PFSK-1 (cell line): ENCODE measurements at regions not wholly inside any gene's neighbourhood (a gene's known extent, or its start where the extent isn't known, plus 50 kb on each side); places are given as distances from the start of the nearest gene placed in this dataset.

Experiments
- POLR2AphosphoS5 ChIP-seq: IDR thresholded peaks from 2 replicates; pipeline ENCODE4 v1.6.1; 2012; ENCODE audit warnings: low read depth, mild to moderate bottlenecking, control low read depth, low read length, moderate library complexity
- SIN3A ChIP-seq: IDR thresholded peaks from 2 replicates; pipeline ENCODE4 v1.6.1; 2012; ENCODE audit warnings: mild to moderate bottlenecking, low read length, moderate library complexity, borderline replicate concordance; ENCODE audit not compliant: insufficient read depth

DNA sequence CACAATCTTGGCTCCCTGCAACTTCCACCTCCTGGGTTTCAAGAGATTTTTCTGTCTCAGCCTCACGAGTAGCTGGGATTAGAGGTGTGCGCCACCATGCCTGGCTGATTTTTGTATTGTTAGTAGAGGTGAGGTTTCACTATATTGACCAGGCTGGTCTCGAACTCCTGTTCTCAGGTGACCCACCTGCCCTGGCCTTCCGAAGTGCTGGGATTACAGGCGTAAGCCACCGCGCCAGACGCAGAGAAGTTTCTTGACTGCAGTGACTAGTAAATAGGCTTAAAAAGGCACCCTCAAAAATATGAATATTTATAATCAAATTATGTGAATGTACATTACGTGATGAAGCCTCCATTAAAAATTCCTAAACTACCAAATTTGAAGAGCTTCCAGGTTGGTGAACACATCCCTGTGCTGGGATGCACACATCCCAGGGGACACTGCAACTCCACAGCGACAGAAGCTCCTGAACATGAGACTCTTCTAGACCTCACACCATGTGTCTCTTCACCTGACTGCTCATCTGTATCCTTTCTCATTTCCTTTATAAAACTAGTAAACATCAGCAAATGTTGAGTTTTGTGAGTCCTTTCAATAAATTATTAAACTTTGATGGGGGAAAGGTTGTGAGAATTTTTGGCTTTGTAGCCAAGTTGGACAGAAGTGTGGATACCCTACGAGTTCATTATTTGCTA is 203.3 kb upstream of the SPOPL start:
- TF ChIP-seq SIN3A = no peak
- no peak for TF ChIP-seq POLR2AphosphoS5
